Spleen (tissue), 7 donors: ENCODE measurements at regions not wholly inside any gene's neighbourhood (a gene's known extent, or its start where the extent isn't known, plus 50 kb on each side); places are given as distances from the start of the nearest gene placed in this dataset.

Experiments
- POLR2A ChIP-seq, 3 donors: fragments of 450-650 bp; IDR thresholded peaks; one replicate each; pipeline ENCODE4 v1.5.1; 2017; ENCODE audit warnings: antibody characterized with exemption in 3 of 3, mild to moderate bottlenecking in 1 of 3
- TF ChIP-seq, protein P1 (sequence below), 11 experiments: fragments of 200-600 bp in 7 of 11; fragments of 450-650 bp in 4 of 11; sonication (generic) in 4 of 11; IDR thresholded peaks in 8 of 11; conservative IDR thresholded peaks in 3 of 11; 1 replicate in 7 of 11; 2 replicates in 4 of 11; pipeline versions ENCODE4 v1.4.0 to v1.8.0; 2016 to 2021; ENCODE audit warnings: antibody characterized with exemption in 11 of 11, inconsistent platforms in 4 of 11, mild to moderate bottlenecking in 1 of 11
- donor health status: DM: no; HTN: no; CAD: no; lungs with moderate emphysema.
- donor health status: DM: no; HTN: no; CAD: no.
- donor health status: DM: no; HTN: no; CAD: no.

DNA sequence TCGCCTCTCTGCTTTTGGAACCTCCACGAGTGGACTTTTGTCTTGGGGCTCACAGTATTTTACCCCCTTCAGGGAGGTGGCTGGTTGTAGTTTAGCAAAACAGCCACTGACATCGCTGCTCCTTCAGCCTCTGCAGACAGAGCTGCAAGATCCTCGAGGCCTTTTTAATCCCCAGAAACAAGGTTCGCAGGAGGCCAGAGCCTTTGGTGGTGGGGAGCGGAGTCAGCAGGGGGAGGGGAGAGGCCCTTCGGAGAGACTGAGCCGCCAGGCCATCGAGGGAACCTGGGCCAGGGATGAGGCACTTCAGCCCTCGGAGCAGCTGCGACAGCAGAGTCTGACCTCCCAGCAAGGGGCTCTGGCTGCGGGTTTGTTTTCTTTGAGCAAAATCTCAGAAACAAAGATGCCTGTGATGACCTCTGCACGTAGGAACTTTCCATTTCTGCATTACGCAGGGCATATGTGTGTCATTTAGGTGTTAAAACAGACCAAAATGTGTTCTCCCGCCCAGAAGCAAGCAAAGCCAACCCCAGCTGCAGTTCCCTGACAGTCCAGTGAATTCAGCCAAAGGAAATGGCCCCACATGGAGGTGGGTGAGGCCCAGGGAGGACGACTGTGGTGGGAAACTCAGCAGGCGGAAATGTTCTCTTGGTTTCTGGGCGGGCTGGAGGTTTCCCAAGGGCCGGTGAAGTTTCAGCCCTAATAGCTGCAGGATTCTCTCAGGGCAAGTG lies 171.2 kb upstream of the SULF2 start:
- TF ChIP-seq, protein P1, sequence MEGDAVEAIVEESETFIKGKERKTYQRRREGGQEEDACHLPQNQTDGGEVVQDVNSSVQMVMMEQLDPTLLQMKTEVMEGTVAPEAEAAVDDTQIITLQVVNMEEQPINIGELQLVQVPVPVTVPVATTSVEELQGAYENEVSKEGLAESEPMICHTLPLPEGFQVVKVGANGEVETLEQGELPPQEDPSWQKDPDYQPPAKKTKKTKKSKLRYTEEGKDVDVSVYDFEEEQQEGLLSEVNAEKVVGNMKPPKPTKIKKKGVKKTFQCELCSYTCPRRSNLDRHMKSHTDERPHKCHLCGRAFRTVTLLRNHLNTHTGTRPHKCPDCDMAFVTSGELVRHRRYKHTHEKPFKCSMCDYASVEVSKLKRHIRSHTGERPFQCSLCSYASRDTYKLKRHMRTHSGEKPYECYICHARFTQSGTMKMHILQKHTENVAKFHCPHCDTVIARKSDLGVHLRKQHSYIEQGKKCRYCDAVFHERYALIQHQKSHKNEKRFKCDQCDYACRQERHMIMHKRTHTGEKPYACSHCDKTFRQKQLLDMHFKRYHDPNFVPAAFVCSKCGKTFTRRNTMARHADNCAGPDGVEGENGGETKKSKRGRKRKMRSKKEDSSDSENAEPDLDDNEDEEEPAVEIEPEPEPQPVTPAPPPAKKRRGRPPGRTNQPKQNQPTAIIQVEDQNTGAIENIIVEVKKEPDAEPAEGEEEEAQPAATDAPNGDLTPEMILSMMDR (IDR thresholded peaks at IDR 0.05 in 8 of 11, conservative IDR thresholded peaks at IDR 0.05 in 3 of 11), result no peak
- no peak for TF ChIP-seq POLR2A (IDR thresholded peaks at IDR 0.05)
